Esophagus squamous epithelium (tissue), 5 donors: ENCODE measurements at regions not wholly inside any gene's neighbourhood (a gene's known extent, or its start where the extent isn't known, plus 50 kb on each side); places are given as distances from the start of the nearest gene placed in this dataset.

Experiments
- DNase-seq: peaks from one replicate; lab custom pipeline; 2025; lab: John Stamatoyannopoulos, UW
- H3K27ac ChIP-seq, 4 donors: fragments of 200-600 bp; sonication (generic); one replicate each; pipeline ENCODE4 v1.5.1; 2016 to 2019; ENCODE audit warnings: mild to moderate bottlenecking in 1 of 4
- H3K27me3 ChIP-seq, 4 donors: fragments of 200-600 bp; sonication (generic); 1 replicate in 3 of 4; 2 replicates in 1 of 4; pipeline versions ENCODE4 v1.5.1 to v1.6.0; 2017 to 2021; ENCODE audit warnings: antibody characterized with exemption in 1 of 4
- H3K36me3 ChIP-seq, 3 donors: fragments of 200-600 bp; sonication (generic); one replicate each; pipeline ENCODE4 v1.5.1; 2016 to 2019
- H3K4me1 ChIP-seq, 3 donors: fragments of 200-600 bp; sonication (generic); one replicate each; pipeline ENCODE4 v1.5.1; 2017 to 2019
- H3K4me3 ChIP-seq, 4 donors: fragments of 200-600 bp; sonication (generic); 1 replicate in 3 of 4; 2 replicates in 1 of 4; pipeline ENCODE4 v1.5.1; 2016 to 2019; ENCODE audit warnings: mild to moderate bottlenecking in 2 of 4, moderate library complexity in 1 of 4
- H3K9me3 ChIP-seq, 3 donors: fragments of 200-600 bp; sonication (generic); one replicate each; pipeline ENCODE4 v1.5.1; 2016 to 2019
- CTCF ChIP-seq, 6 experiments: fragments of 450-650 bp in 4 of 6; fragments of 200-600 bp in 2 of 6; sonication (generic) in 2 of 6; IDR thresholded peaks; one replicate each; pipeline ENCODE4 v1.5.1; 2016 to 2019; ENCODE audit warnings: antibody characterized with exemption in 6 of 6, mild to moderate bottlenecking in 4 of 6, moderate library complexity in 4 of 6
- POLR2A ChIP-seq, 4 donors: fragments of 450-650 bp; IDR thresholded peaks; one replicate each; pipeline ENCODE4 v1.6.1; 2017; ENCODE audit warnings: antibody characterized with exemption in 4 of 4, mild to moderate bottlenecking in 4 of 4, moderate library complexity in 3 of 4
- WGBS, 2 donors: methylation state at CpG; one replicate each; pipeline ENCODE4 v1.1.5; 2018; 5-methylcytosine and 5-hydroxymethylcytosine counted together
- intact Hi-C: fragments of 100-400 bp; cut with DNase I; formaldehyde crosslinking; loops from one replicate; pipeline ENCODE4 v1.15.0; 2022
- donor health status: DM: yes; HTN: yes; CAD: no.

GRCh38 chr4:181193131-181193930 is 1049.9 kb upstream of the TENM3 start:
- intact Hi-C loops, result no loop called here
- no peak overlapping the region for H3K4me3 ChIP-seq
- no peaks in the 10 kb centered on the region for H3K27me3 ChIP-seq
- TF ChIP-seq POLR2A (IDR thresholded peaks at IDR 0.05), result no peak
- no peak for TF ChIP-seq CTCF (IDR thresholded peaks at IDR 0.05)
- H3K27ac ChIP-seq, result no peak overlapping the region
- no peaks in the 10 kb centered on the region for H3K9me3 ChIP-seq
- no peaks in the 10 kb centered on the region for H3K36me3 ChIP-seq
- no peaks in the 10 kb centered on the region for H3K4me1 ChIP-seq
- 38 to 41% methylated on average over 5 to 6 of the region's 6 CpGs for WGBS, 2 donors
- no peak for DNase-seq

- no peak overlapping the region for H3K27ac ChIP-seq
- intact Hi-C loops, result no loop called here
- no peaks in the 10 kb centered on the region for H3K9me3 ChIP-seq
- DNase-seq, result no peak
- H3K4me1 ChIP-seq, result no peaks in the 10 kb centered on the region
- H3K36me3 ChIP-seq, result no peaks in the 10 kb centered on the region
- H3K27me3 ChIP-seq, result no peaks in the 10 kb centered on the region
- no peak for TF ChIP-seq POLR2A (IDR thresholded peaks at IDR 0.05)
- H3K4me3 ChIP-seq, result no peak overlapping the region
- WGBS, 2 donors, result 62 to 75% methylated on average over 5 of the region's 5 CpGs
Measured at GRCh38 chr4:181194096-181194495, 1049.1 kb upstream of the TENM3 start.

GRCh38 chr4:181200076-181200475 is 1043.1 kb upstream of the TENM3 start:
- intact Hi-C loops, result no loop called here
- Histone ChIP-seq H3K4me1 (no peaks in the 10 kb centered on the region), H3K27ac (no peak overlapping the region), H3K4me3 (no peak overlapping the region), H3K36me3 (no peaks in the 10 kb centered on the region), H3K9me3 (no peaks in the 10 kb centered on the region), H3K27me3 (no peaks in the 10 kb centered on the region)
- 74 to 83% methylated on average over 5 of the region's 5 CpGs for WGBS, 2 donors
- TF ChIP-seq POLR2A (IDR thresholded peaks at IDR 0.05) (no peak), CTCF (IDR thresholded peaks at IDR 0.05) (no peak)
- DNase-seq, result no peak

- H3K36me3 ChIP-seq, result no peaks in the 10 kb centered on the region
- no peak for DNase-seq
- H3K27me3 ChIP-seq, result no peaks in the 10 kb centered on the region
- intact Hi-C loops, result no loop called here
- no peaks in the 10 kb centered on the region for H3K9me3 ChIP-seq
- H3K27ac ChIP-seq, result no peak overlapping the region
- WGBS, 2 donors, result 27 to 53% methylated on average over 4 to 5 of the region's 5 CpGs
- no peak overlapping the region for H3K4me3 ChIP-seq
- no peaks in the 10 kb centered on the region for H3K4me1 ChIP-seq
- TF ChIP-seq CTCF (IDR thresholded peaks at IDR 0.05), result no peak
- TF ChIP-seq POLR2A (IDR thresholded peaks at IDR 0.05), result no peak
Measured at GRCh38 chr4:181202240-181202639, 1041.0 kb upstream of the TENM3 start.

GRCh38 chr4:181204109-181204508 is 1039.1 kb upstream of the TENM3 start:
- H3K4me3 ChIP-seq, result no peak overlapping the region
- H3K4me1 ChIP-seq, result no peaks in the 10 kb centered on the region
- H3K27ac ChIP-seq, result no peak overlapping the region
- H3K9me3 ChIP-seq, result no peaks in the 10 kb centered on the region
- WGBS, 2 donors, result 55 to 72% methylated on average over 4 of the region's 4 CpGs
- no peak for TF ChIP-seq POLR2A (IDR thresholded peaks at IDR 0.05)
- TF ChIP-seq CTCF (IDR thresholded peaks at IDR 0.05), result no peak
- intact Hi-C loops, result no loop called here
- no peaks in the 10 kb centered on the region for H3K36me3 ChIP-seq
- DNase-seq, result no peak
- no peaks in the 10 kb centered on the region for H3K27me3 ChIP-seq
